Osteoblast (primary cell): ENCODE measurements at regions not wholly inside any gene's neighbourhood (a gene's known extent, or its start where the extent isn't known, plus 50 kb on each side); places are given as distances from the start of the nearest gene placed in this dataset.

Experiments used
- DNase-seq: peaks from one replicate; pipeline ENCODE4 v3.0.0; 2011; ENCODE audit warnings: low spot score, mixed read lengths; ENCODE audit not compliant: insufficient read length; ENCODE audit errors: missing footprints
- H2AFZ ChIP-seq: 2 replicates; pipeline ENCODE4 v1.6.0; 2011; ENCODE audit warnings: mild to moderate bottlenecking, low read length
- H3K27ac ChIP-seq: 2 replicates; pipeline ENCODE4 v1.5.1; 2011; ENCODE audit warnings: mild to moderate bottlenecking, low read depth, low read length, moderate library complexity
- H3K27me3 ChIP-seq: 2 replicates; pipeline ENCODE4 v1.6.0; 2012; ENCODE audit warnings: mild to moderate bottlenecking, control low read depth, inconsistent platforms, low read length, moderate library complexity; ENCODE audit not compliant: insufficient read depth
- H3K36me3 ChIP-seq: 2 replicates; pipeline ENCODE4 v1.5.1; 2011; ENCODE audit warnings: mild to moderate bottlenecking, low read length, control low read depth, moderate library complexity; ENCODE audit not compliant: insufficient read depth
- H3K4me1 ChIP-seq: 2 replicates; pipeline ENCODE4 v1.5.1; 2011; ENCODE audit warnings: mild to moderate bottlenecking, low read length, control low read depth, moderate library complexity; ENCODE audit not compliant: insufficient read depth
- H3K4me2 ChIP-seq: 2 replicates; pipeline ENCODE4 v1.6.0; 2011; ENCODE audit warnings: mild to moderate bottlenecking, low read length; ENCODE audit not compliant: insufficient read depth
- H3K4me3 ChIP-seq: fragments of 200-600 bp; sonication (generic); 3 replicates; pipeline ENCODE4 v1.5.1; 2012; ENCODE audit warnings: mild to moderate bottlenecking, low read length, inconsistent platforms; ENCODE audit not compliant: insufficient read depth
- H3K79me2 ChIP-seq: 2 replicates; pipeline ENCODE4 v1.6.0; 2012; ENCODE audit warnings: mild to moderate bottlenecking, low read length, control low read depth, inconsistent platforms; ENCODE audit not compliant: insufficient read depth
- H3K9me3 ChIP-seq: 2 replicates; pipeline ENCODE4 v1.5.1; 2011; ENCODE audit warnings: low read depth, low read length, control low read depth
- H4K20me1 ChIP-seq: 2 replicates; pipeline ENCODE4 v1.6.0; 2012; ENCODE audit warnings: mild to moderate bottlenecking, low read length, control low read depth; ENCODE audit not compliant: insufficient read depth
- TF ChIP-seq, protein P1 (sequence below): IDR thresholded peaks from 2 replicates; pipeline ENCODE4 v1.5.1; 2011; ENCODE audit warnings: mild to moderate bottlenecking, low read depth, low read length, moderate library complexity; ENCODE audit errors: extremely low read depth

DNA sequence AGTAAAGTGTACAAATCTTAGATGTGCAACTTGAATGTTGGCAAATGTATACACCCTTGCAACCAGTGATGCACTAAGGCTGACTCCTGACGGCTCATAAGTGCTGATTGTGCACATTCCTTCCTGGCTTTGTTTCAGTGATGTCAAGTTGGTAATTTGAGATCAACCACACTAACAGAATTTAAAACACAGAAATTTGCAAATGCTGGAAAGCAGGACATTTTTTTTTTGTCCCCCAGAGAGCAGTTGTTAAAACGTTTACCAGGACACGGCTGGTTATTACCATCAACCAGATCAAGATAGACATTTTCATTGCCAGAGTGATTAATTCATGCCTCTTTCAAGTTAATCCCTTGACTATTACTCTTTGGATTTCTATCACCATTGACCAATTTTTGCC is 735.6 kb downstream of the RFPL4B start:
- DNase-seq: peak; percentile 27
- Histone ChIP-seq H3K27ac (no peak overlapping the region), H3K27me3 (no peaks in the 10 kb centered on the region), H3K9me3 (no peaks in the 10 kb centered on the region), H3K4me3 (no peak overlapping the region), H3K79me2 (no peaks in the 10 kb centered on the region), H4K20me1 (no peaks in the 10 kb centered on the region), H3K4me1 (no peaks in the 10 kb centered on the region), H3K36me3 (no peaks in the 10 kb centered on the region), H2AFZ (no peak overlapping the region), H3K4me2 (peak overlapping the region; percentile 5)
- TF ChIP-seq, protein P1, sequence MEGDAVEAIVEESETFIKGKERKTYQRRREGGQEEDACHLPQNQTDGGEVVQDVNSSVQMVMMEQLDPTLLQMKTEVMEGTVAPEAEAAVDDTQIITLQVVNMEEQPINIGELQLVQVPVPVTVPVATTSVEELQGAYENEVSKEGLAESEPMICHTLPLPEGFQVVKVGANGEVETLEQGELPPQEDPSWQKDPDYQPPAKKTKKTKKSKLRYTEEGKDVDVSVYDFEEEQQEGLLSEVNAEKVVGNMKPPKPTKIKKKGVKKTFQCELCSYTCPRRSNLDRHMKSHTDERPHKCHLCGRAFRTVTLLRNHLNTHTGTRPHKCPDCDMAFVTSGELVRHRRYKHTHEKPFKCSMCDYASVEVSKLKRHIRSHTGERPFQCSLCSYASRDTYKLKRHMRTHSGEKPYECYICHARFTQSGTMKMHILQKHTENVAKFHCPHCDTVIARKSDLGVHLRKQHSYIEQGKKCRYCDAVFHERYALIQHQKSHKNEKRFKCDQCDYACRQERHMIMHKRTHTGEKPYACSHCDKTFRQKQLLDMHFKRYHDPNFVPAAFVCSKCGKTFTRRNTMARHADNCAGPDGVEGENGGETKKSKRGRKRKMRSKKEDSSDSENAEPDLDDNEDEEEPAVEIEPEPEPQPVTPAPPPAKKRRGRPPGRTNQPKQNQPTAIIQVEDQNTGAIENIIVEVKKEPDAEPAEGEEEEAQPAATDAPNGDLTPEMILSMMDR: no peak

DNA sequence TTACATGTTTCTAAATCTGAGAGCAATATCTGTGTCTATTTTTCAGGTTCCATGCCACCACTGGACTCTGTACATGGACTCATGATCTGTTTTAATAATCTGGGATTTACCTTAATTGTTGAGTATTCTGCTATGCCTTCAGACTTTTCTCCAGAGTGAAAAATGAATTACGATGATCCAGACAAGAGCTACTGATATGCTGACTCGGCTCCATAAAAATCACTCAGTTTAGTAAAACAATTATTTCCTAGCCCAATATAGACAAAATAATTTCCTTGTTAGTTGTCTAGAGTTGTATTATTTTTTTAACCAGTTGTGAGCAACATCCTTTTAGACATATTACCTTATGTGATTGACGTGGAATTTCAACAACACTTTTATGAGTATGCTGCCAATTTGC is 736.8 kb downstream of the RFPL4B start:
- Histone ChIP-seq H4K20me1 (no peaks in the 10 kb centered on the region), H3K27me3 (no peaks in the 10 kb centered on the region), H3K4me1 (no peaks in the 10 kb centered on the region), H3K36me3 (no peaks in the 10 kb centered on the region), H2AFZ (no peak overlapping the region), H3K9me3 (no peaks in the 10 kb centered on the region), H3K79me2 (no peaks in the 10 kb centered on the region), H3K27ac (no peak overlapping the region), H3K4me2 (no peak overlapping the region), H3K4me3 (no peak overlapping the region)
- TF ChIP-seq, protein P1: no peak
- no peak for DNase-seq

DNA sequence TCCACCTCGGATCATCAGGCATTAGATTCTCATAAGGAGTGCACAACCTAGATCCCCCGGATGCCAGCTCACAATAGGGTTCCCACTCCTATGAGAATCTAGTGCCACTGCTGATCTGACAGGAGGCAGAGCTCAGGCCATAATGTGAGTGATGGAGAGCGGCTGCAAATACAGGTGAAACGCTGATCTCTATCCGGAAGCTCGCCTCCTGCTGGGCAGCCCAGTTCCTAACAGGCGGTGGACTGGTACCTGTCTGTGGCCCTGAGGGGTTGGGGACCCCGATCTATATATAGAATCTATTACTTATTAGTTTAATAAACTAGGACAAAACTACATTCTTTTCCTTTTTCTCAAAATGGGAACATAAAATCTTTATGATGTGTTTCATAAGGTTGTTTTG is 741.9 kb downstream of the RFPL4B start:
- no peaks in the 10 kb centered on the region for H3K36me3 ChIP-seq
- no peaks in the 10 kb centered on the region for H4K20me1 ChIP-seq
- H3K4me1 ChIP-seq: no peaks in the 10 kb centered on the region
- H2AFZ ChIP-seq: no peak overlapping the region
- no peak overlapping the region for H3K4me2 ChIP-seq
- H3K27ac ChIP-seq: no peak overlapping the region
- TF ChIP-seq, protein P1: no peak
- H3K9me3 ChIP-seq: no peaks in the 10 kb centered on the region
- H3K4me3 ChIP-seq: no peak overlapping the region
- no peaks in the 10 kb centered on the region for H3K27me3 ChIP-seq
- H3K79me2 ChIP-seq: no peaks in the 10 kb centered on the region
- DNase-seq: no peak

DNA sequence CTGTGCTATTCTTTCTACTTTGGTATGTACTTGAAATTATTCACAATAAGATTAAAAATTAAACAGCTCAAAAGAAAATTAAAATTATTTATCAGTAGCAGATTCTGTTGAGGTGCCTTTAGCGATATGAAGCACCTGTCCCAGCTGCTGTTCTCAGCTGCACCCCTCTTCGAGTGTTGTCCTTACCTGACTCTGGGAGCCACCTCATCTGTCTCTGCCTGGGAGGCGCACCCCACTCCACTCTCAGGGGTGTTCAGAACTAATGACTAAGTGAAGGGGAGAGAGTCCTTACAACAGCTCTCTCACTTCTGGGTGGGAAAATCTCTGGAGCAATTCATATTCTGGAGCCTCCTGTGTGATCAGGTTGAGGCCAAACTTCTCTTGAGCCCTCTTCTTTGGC is 745.7 kb downstream of the RFPL4B start:
- no peak overlapping the region for H3K27ac ChIP-seq
- no peaks in the 10 kb centered on the region for H3K27me3 ChIP-seq
- H3K9me3 ChIP-seq: no peaks in the 10 kb centered on the region
- TF ChIP-seq, protein P1: no peak
- no peaks in the 10 kb centered on the region for H3K36me3 ChIP-seq
- no peak overlapping the region for H3K4me3 ChIP-seq
- no peaks in the 10 kb centered on the region for H4K20me1 ChIP-seq
- H3K79me2 ChIP-seq: no peaks in the 10 kb centered on the region
- peaks cover 6% of the 10 kb centered on the region for H3K4me1 ChIP-seq
- DNase-seq: no peak
- no peak overlapping the region for H2AFZ ChIP-seq
- H3K4me2 ChIP-seq: no peak overlapping the region
